ENCODE measurements at regions not wholly inside any gene's neighbourhood (a gene's known extent, or its start where the extent isn't known, plus 50 kb on each side); places are given as distances from the start of the nearest gene placed in this dataset.

DNA sequence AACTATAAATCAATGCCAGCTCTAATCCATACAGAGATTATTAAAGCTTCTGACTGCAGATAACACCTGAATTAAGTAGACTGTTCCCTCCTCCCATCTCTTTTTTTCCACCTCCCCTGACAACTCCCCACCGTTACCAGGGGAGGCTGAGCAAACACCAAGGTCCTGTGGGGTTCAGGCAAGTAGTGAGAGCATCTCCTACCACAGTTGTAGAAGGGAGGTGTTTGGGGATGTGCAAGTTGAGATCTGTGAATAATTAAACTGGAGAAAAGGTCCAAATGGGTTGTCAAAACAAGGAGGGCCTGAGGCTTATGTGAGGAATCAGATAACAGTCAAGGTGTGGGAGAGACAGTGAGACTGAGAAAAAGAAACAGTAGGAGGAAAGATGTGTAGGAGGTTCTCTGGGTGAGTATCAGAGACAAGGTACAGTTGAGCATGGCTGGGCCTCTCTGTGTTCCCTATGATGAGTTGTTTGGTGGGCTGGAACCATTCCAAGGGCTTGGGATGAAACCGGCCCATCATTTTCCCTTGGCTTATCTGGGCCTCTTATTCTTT is 194.6 kb downstream of the CYRIA start:
- Histone ChIP-seq H3K36me3 (ENCODE audit: control insufficient read depth, insufficient read depth, low read length) (no peaks in the 10 kb centered on the region), H3K9me3 (ENCODE audit: control insufficient read depth, insufficient read depth, low read length) (peaks cover 24% of the 10 kb centered on the region), H4K5ac (ENCODE audit: low read depth, low read length) (no peak overlapping the region), H2AK9ac (replicated peaks; ENCODE audit: low read depth, low read length, poor library complexity) (no peak overlapping the region), H2AFZ (replicated peaks; ENCODE audit: low read length, poor library complexity) (no peak overlapping the region), H4K8ac (ENCODE audit: low read depth in 2 of 2, low read length in 2 of 2) (no peak overlapping the region), H3K27ac (ENCODE audit: insufficient read depth, low read length) (no peak overlapping the region), H3K4ac (ENCODE audit: low read depth, low read length) (no peak overlapping the region), H4K20me1 (ENCODE audit: insufficient read depth, low read length) (no peaks in the 10 kb centered on the region), H2BK120ac (ENCODE audit: low read depth, low read length) (no peak overlapping the region), H3K18ac (ENCODE audit: low read depth, low read length) (no peak overlapping the region), H2BK15ac (ENCODE audit: low read depth, low read length) (no peak overlapping the region), H3K56ac (ENCODE audit: extremely low read depth, insufficient read depth, low read length) (no peak overlapping the region), H2BK20ac (ENCODE audit: low read depth, low read length) (no peak overlapping the region), H3K4me1 (ENCODE audit: control insufficient read depth, insufficient read depth, low read length) (no peaks in the 10 kb centered on the region), H3K79me1 (ENCODE audit: low read depth in 1 of 2, low read length in 2 of 2) (no peaks in the 10 kb centered on the region), H3K9me1 (ENCODE audit: insufficient read depth, low read length) (no peaks in the 10 kb centered on the region), H3K4me2 (ENCODE audit: low read depth, low read length) (no peak overlapping the region), H3K9ac (ENCODE audit: low read depth, low read length) (no peak overlapping the region), H4K91ac (ENCODE audit: insufficient read depth, low read depth, low read length) (no peak overlapping the region), H3K27me3 (ENCODE audit: control insufficient read depth, insufficient read depth, low read length) (no peaks in the 10 kb centered on the region), H2BK5ac (ENCODE audit: low read depth, low read length, poor library complexity, severe bottlenecking) (no peak overlapping the region), H3K4me3 (ENCODE audit: insufficient read depth, low read depth, low read length) (no peak overlapping the region), H2AK5ac (ENCODE audit: low read depth, low read length) (no peak overlapping the region), H3K14ac (replicated peaks; ENCODE audit: low read depth, low read length) (no peak overlapping the region), H3K23ac (ENCODE audit: low read depth, low read length) (no peak overlapping the region)
- intact Hi-C loops (cut with micrococcal nuclease), result no loop called here
- ChIA-PET POLR2A (ENCODE audit: unreplicated experiment) (no interaction called here), CTCF (no interaction called here)
- dilution Hi-C loops (cut with HindIII; ENCODE audit: low sequenced_read_pairs, unreplicated experiment), result no loop called here
- no CpG with 5 or more reads among the region's 2 CpGs for WGBS, 2 experiments (ENCODE audit: extremely low coverage in 2 of 2, insufficient read length in 1 of 2)
- DNase-seq, result no peak
- no TSS peak for BruUV-seq (replicated peaks)
- in situ Hi-C loops (cut with MboI; ENCODE audit: low sequenced_read_pairs), result no loop called here
- no peak for ATAC-seq (ENCODE audit: low read depth)
- TF ChIP-seq CHD1 (IDR thresholded peaks at IDR 0.05; ENCODE audit: low read depth, low read length), result no peak
- TF ChIP-seq RFX5 (IDR thresholded peaks at IDR 0.05; ENCODE audit: low read depth, low read length), result no peak
- TF ChIP-seq POLR2A (IDR thresholded peaks at IDR 0.05; ENCODE audit: low read depth, low read length), result no peak

Measured in IMR-90 (cell line).